ENCODE measurements at regions not wholly inside any gene's neighbourhood (a gene's known extent, or its start where the extent isn't known, plus 50 kb on each side); places are given as distances from the start of the nearest gene placed in this dataset.

GRCh38 chr12:93243689-93244513, 133.8 kb upstream of the NUDT4 start (continued):
- TF ChIP-seq PRDM6 (tag by site-specific recombination; IDR thresholded peaks at IDR 0.05) (no peak), HOXC10 (CRISPR knock-in tag; IDR thresholded peaks at IDR 0.05) (no peak), SALL2 (tag by site-specific recombination; IDR thresholded peaks at IDR 0.05; ENCODE audit: borderline replicate concordance) (no peak), GLIS1 (tag by site-specific recombination; IDR thresholded peaks at IDR 0.05) (no peak), ZNF248 (tag by site-specific recombination; IDR thresholded peaks at IDR 0.05) (no peak), KLF10 (tag by site-specific recombination; IDR thresholded peaks at IDR 0.05) (no peak), ELK4 (IDR thresholded peaks at IDR 0.05; ENCODE audit: borderline replicate concordance, low read depth, low read length) (no peak), ZNF571 (tag by site-specific recombination; IDR thresholded peaks at IDR 0.05) (no peak), ZSCAN4 (tag by site-specific recombination; IDR thresholded peaks at IDR 0.05) (no peak), ZNF692 (tag by site-specific recombination; IDR thresholded peaks at IDR 0.05) (0 out of 2 replicates have a peak, but pooled peaks have one; percentile 25), ZNF843 (tag by site-specific recombination; IDR thresholded peaks at IDR 0.05) (no peak), GLI2 (tag by site-specific recombination; IDR thresholded peaks at IDR 0.05; ENCODE audit: borderline replicate concordance, low read depth) (no peak)

GRCh38 chr12:93244514-93245077, 133.1 kb upstream of the NUDT4 start:
- no peaks in the 10 kb centered on the region for H3K36me3 ChIP-seq (ENCODE audit: control insufficient read depth in 2 of 2, insufficient read depth in 1 of 2, low read length in 2 of 2)
- no peak overlapping the region for H3K4me3 ChIP-seq (ENCODE audit: low read depth, low read length)
- ChIA-PET CTCF (interaction anchor here (0.5 kb wide), 1 partner anchor 14 kb away, joined by 3 read pairs; no protein-coding TSS in a partner anchor), POLR2A (interaction anchor here (0.6 to 1.0 kb wide), 2 partner anchors 12 to 104 kb away, joined by 3 to 6 read pairs; no protein-coding TSS in a partner anchor)
- H3K9me3 ChIP-seq (ENCODE audit: control insufficient read depth, insufficient read depth, low read depth, low read length): no peaks in the 10 kb centered on the region
- peaks cover 7% of the 10 kb centered on the region for H3K4me1 ChIP-seq (ENCODE audit: control insufficient read depth, insufficient read depth, low read length)
- TF ChIP-seq SETDB1 (IDR thresholded peaks at IDR 0.05; ENCODE audit: insufficient read length, low read length) (peak; percentile 77), ZBTB49 (tag by site-specific recombination; IDR thresholded peaks at IDR 0.05; ENCODE audit: low read depth) (no peak), REPIN1 (tag by site-specific recombination; IDR thresholded peaks at IDR 0.05; ENCODE audit: low read depth) (no peak)
- H3K27ac ChIP-seq (ENCODE audit: extremely low read depth, low read depth, low read length): no peak overlapping the region

Measured in HEK293 (cell line).